ENCODE measurements at regions not wholly inside any gene's neighbourhood (a gene's known extent, or its start where the extent isn't known, plus 50 kb on each side); places are given as distances from the start of the nearest gene placed in this dataset.

DNA sequence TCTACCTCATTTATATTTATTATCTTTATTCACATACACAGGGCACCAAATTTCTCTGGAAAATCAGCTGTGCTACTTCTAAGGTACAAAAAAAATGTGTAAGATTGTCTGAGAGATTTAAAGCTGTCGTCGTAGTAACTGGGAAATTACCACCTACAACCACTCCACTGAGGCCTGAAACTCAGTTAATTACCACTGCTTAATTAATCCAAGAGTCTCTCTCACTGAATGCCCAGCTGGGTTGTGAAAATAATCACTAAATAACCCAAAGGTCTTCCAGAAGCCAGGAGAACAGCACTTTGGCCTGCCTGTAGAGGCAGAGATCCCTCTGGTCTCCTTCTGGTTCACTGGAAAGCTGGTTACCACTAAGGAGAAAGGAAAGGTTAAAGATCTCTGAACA lies 207.2 kb upstream of the TMPO start:
- no CpG with 5 or more reads among the region's 2 CpGs for WGBS (ENCODE audit: extremely low coverage, insufficient read length, low lambda C conversion rate)
- Histone ChIP-seq H3K4ac (ENCODE audit: low read depth, low read length) (no peak overlapping the region), H3K23me2 (ENCODE audit: insufficient read length, low read depth, low read length, poor library complexity, severe bottlenecking) (no peaks in the 10 kb centered on the region), H2BK20ac (ENCODE audit: low read depth, low read length, poor library complexity, severe bottlenecking) (no peak overlapping the region), H3K4me2 (ENCODE audit: insufficient read depth, insufficient read length, low read length) (no peak overlapping the region), H4K20me1 (ENCODE audit: control insufficient read depth, insufficient read depth, insufficient read length) (no peaks in the 10 kb centered on the region), H3K9me3 (ENCODE audit: control insufficient read depth, low read depth, low read length) (no peaks in the 10 kb centered on the region), H3T11ph (ENCODE audit: low read length) (no peak overlapping the region), H2BK12ac (ENCODE audit: insufficient read length, low read depth, low read length) (no peak overlapping the region), H2AK5ac (ENCODE audit: insufficient read length, low read length) (no peak overlapping the region), H3K14ac (ENCODE audit: insufficient read depth, low read length) (no peak overlapping the region), H3K56ac (ENCODE audit: insufficient read length, low read depth, low read length) (no peak overlapping the region), H3K27me3 (ENCODE audit: insufficient read depth, low read length) (no peaks in the 10 kb centered on the region), H3K4me1 (ENCODE audit: insufficient read depth, low read length) (no peaks in the 10 kb centered on the region; the same call in 1 of the 2 replicates), H2BK15ac (ENCODE audit: low read depth, low read length) (no peak overlapping the region), H4K8ac (replicated peaks; ENCODE audit: insufficient read length, low read depth, low read length) (no peak overlapping the region), H3K27ac (ENCODE audit: insufficient read length, low read depth, low read length) (no peak overlapping the region), H4K91ac (ENCODE audit: insufficient read length, low read depth, low read length) (no peak overlapping the region), H4K5ac (ENCODE audit: insufficient read length, low read depth, low read length) (no peak overlapping the region), H2BK120ac (ENCODE audit: low read depth, low read length, poor library complexity, severe bottlenecking) (no peak overlapping the region), H3K23ac (ENCODE audit: insufficient read length, low read depth, low read length) (no peak overlapping the region), H3K79me1 (ENCODE audit: insufficient read depth, low read depth, low read length, poor library complexity, severe bottlenecking) (no peaks in the 10 kb centered on the region), H2AFZ (ENCODE audit: low read length) (no peak overlapping the region), H3K9ac (ENCODE audit: extremely low read depth, insufficient read length, low read length) (no peak overlapping the region), H3K79me2 (ENCODE audit: insufficient read depth, low read length) (no peaks in the 10 kb centered on the region), H3K18ac (ENCODE audit: insufficient read length, low read depth, low read length) (no peak overlapping the region), H2BK5ac (ENCODE audit: insufficient read length, low read length) (no peak overlapping the region)
- no peak overlapping the region for H3K27ac Mint-ChIP-seq
- no peaks in the 10 kb centered on the region; a peak in 1 of 7 replicates for H3K36me3 Mint-ChIP-seq (ENCODE audit: insufficient read depth in 1 of 3, low read depth in 3 of 3)
- no peak for DNase-seq
- no peak overlapping the region for H3K4me3 Mint-ChIP-seq
- H3K9me3 Mint-ChIP-seq = no peaks in the 10 kb centered on the region; a peak in 1 of 5 replicates
- no peaks in the 10 kb centered on the region; the same call in 1 of the 2 replicates for H3K27me3 Mint-ChIP-seq (ENCODE audit: low read depth)
- peaks cover 17 to 23% of the 10 kb centered on the region in 2 experiments for H3K4me1 Mint-ChIP-seq
- TF ChIP-seq, protein P1, sequence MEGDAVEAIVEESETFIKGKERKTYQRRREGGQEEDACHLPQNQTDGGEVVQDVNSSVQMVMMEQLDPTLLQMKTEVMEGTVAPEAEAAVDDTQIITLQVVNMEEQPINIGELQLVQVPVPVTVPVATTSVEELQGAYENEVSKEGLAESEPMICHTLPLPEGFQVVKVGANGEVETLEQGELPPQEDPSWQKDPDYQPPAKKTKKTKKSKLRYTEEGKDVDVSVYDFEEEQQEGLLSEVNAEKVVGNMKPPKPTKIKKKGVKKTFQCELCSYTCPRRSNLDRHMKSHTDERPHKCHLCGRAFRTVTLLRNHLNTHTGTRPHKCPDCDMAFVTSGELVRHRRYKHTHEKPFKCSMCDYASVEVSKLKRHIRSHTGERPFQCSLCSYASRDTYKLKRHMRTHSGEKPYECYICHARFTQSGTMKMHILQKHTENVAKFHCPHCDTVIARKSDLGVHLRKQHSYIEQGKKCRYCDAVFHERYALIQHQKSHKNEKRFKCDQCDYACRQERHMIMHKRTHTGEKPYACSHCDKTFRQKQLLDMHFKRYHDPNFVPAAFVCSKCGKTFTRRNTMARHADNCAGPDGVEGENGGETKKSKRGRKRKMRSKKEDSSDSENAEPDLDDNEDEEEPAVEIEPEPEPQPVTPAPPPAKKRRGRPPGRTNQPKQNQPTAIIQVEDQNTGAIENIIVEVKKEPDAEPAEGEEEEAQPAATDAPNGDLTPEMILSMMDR (conservative IDR thresholded peaks at IDR 0.05) = no peak

Data from H9 (cell line).